Esophagus muscularis mucosa (tissue), 4 donors: ENCODE measurements at regions not wholly inside any gene's neighbourhood (a gene's known extent, or its start where the extent isn't known, plus 50 kb on each side); places are given as distances from the start of the nearest gene placed in this dataset.

Experiments used
- DNase-seq: peaks from one replicate; pipeline ENCODE4 v3.0.0-alpha.2; 2017; ENCODE audit errors: extremely low spot score
- H3K27ac ChIP-seq, 4 donors: fragments of 200-600 bp; sonication (generic); replicated peaks in 1 of 4; 1 replicate in 3 of 4; 2 replicates in 1 of 4; pipeline ENCODE4 v1.5.1; 2016 to 2019; ENCODE audit warnings: mild to moderate bottlenecking in 1 of 4
- H3K27me3 ChIP-seq, 4 donors: fragments of 200-600 bp; sonication (generic); one replicate each; pipeline versions ENCODE4 v1.5.1 to v1.6.0; 2016 to 2019
- H3K36me3 ChIP-seq, 4 donors: fragments of 200-600 bp; sonication (generic); one replicate each; pipeline ENCODE4 v1.5.1; 2016 to 2019
- H3K4me1 ChIP-seq, 4 donors: fragments of 200-600 bp; sonication (generic); one replicate each; pipeline ENCODE4 v1.5.1; 2016 to 2019
- H3K4me3 ChIP-seq, 4 donors: fragments of 200-600 bp; sonication (generic); 1 replicate in 2 of 4; 2 replicates in 2 of 4; pipeline ENCODE4 v1.5.1; 2016 to 2019; ENCODE audit warnings: mild to moderate bottlenecking in 4 of 4, moderate library complexity in 1 of 4
- H3K9me3 ChIP-seq, 4 donors: fragments of 200-600 bp; sonication (generic); 1 replicate in 3 of 4; 2 replicates in 1 of 4; pipeline ENCODE4 v1.5.1; 2016 to 2019
- EP300 ChIP-seq: sonication (generic); formaldehyde crosslinking; IDR thresholded peaks from one replicate; pipeline ENCODE4 v1.6.1; 2017; ENCODE audit warnings: antibody characterized with exemption
- POLR2A ChIP-seq: fragments of 450-650 bp; IDR thresholded peaks from one replicate; pipeline ENCODE4 v1.6.1; 2017; ENCODE audit warnings: antibody characterized with exemption, moderate library complexity, mild to moderate bottlenecking, low read depth
- POLR2AphosphoS5 ChIP-seq, 2 donors: sonication (generic); formaldehyde crosslinking; IDR thresholded peaks; one replicate each; pipeline ENCODE4 v1.6.1; 2017; ENCODE audit warnings: antibody characterized with exemption in 2 of 2
- WGBS: methylation state at CpG from one replicate; pipeline ENCODE4 v1.1.5; 2018; 5-methylcytosine and 5-hydroxymethylcytosine counted together
- intact Hi-C: fragments of 100-400 bp; cut with DNase I; formaldehyde crosslinking; loops from one replicate; pipeline ENCODE4 v1.15.1; 2023
- TF ChIP-seq, protein P1 (sequence below), 3 experiments: fragments of 200-600 bp in 2 of 3; fragments of 450-650 bp in 1 of 3; sonication (generic) in 2 of 3; IDR thresholded peaks; one replicate each; pipeline ENCODE4 v1.5.1; 2017 to 2019; ENCODE audit warnings: antibody characterized with exemption in 3 of 3, mild to moderate bottlenecking in 2 of 3, moderate library complexity in 1 of 3

GRCh38 chr13:72180253-72180952, 313.4 kb upstream of the DACH1 start:
- TF ChIP-seq POLR2A (no peak), EP300 (no peak), POLR2AphosphoS5 (IDR thresholded peaks at IDR 0.05) (no peak)
- TF ChIP-seq, protein P1, sequence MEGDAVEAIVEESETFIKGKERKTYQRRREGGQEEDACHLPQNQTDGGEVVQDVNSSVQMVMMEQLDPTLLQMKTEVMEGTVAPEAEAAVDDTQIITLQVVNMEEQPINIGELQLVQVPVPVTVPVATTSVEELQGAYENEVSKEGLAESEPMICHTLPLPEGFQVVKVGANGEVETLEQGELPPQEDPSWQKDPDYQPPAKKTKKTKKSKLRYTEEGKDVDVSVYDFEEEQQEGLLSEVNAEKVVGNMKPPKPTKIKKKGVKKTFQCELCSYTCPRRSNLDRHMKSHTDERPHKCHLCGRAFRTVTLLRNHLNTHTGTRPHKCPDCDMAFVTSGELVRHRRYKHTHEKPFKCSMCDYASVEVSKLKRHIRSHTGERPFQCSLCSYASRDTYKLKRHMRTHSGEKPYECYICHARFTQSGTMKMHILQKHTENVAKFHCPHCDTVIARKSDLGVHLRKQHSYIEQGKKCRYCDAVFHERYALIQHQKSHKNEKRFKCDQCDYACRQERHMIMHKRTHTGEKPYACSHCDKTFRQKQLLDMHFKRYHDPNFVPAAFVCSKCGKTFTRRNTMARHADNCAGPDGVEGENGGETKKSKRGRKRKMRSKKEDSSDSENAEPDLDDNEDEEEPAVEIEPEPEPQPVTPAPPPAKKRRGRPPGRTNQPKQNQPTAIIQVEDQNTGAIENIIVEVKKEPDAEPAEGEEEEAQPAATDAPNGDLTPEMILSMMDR (IDR thresholded peaks at IDR 0.05), result no peak
- intact Hi-C loops, result no loop called here
- 86% methylated on average over 7 of the region's 7 CpGs for WGBS
- Histone ChIP-seq H3K36me3 (no peaks in the 10 kb centered on the region), H3K4me1 (no peaks in the 10 kb centered on the region), H3K27me3 (no peaks in the 10 kb centered on the region), H3K27ac (no peak overlapping the region), H3K9me3 (no peaks in the 10 kb centered on the region), H3K4me3 (no peak overlapping the region)
- no peak for DNase-seq

- 89% methylated on average over 2 of the region's 2 CpGs for WGBS
- TF ChIP-seq POLR2A, result no peak
- no peak for TF ChIP-seq EP300
- TF ChIP-seq, protein P1 (IDR thresholded peaks at IDR 0.05), result no peak
- TF ChIP-seq POLR2AphosphoS5 (IDR thresholded peaks at IDR 0.05), result no peak
- Histone ChIP-seq H3K4me1 (no peaks in the 10 kb centered on the region), H3K9me3 (no peaks in the 10 kb centered on the region), H3K27ac (no peak overlapping the region), H3K36me3 (no peaks in the 10 kb centered on the region), H3K4me3 (no peak overlapping the region), H3K27me3 (no peaks in the 10 kb centered on the region)
- intact Hi-C loops, result no loop called here
- no peak for DNase-seq
These were observed 307.5 kb upstream of the DACH1 start for GRCh38 chr13:72174549-72174948.

GRCh38 chr13:72170571-72170970, 303.6 kb upstream of the DACH1 start:
- no peaks in the 10 kb centered on the region for H3K4me1 ChIP-seq
- WGBS, result 94% methylated on average over 11 of the region's 11 CpGs

GRCh38 chr13:72168126-72168855, 301.3 kb upstream of the DACH1 start:
- 81% methylated on average over 8 of the region's 8 CpGs for WGBS

More at GRCh38 chr13:72170571-72170970, 303.6 kb upstream of the DACH1 start:
- no peak overlapping the region for H3K27ac ChIP-seq
- TF ChIP-seq POLR2AphosphoS5 (IDR thresholded peaks at IDR 0.05), result no peak
- TF ChIP-seq, protein P1 (IDR thresholded peaks at IDR 0.05), result no peak
- no peak for TF ChIP-seq EP300
- no peak for TF ChIP-seq POLR2A
- no peaks in the 10 kb centered on the region for H3K27me3 ChIP-seq
- intact Hi-C loops, result no loop called here
- H3K36me3 ChIP-seq, result no peaks in the 10 kb centered on the region
- no peaks in the 10 kb centered on the region for H3K9me3 ChIP-seq
- no peak for DNase-seq
- no peak overlapping the region for H3K4me3 ChIP-seq

More at GRCh38 chr13:72168126-72168855, 301.3 kb upstream of the DACH1 start:
- H3K36me3 ChIP-seq, result no peaks in the 10 kb centered on the region
- H3K27me3 ChIP-seq, result no peaks in the 10 kb centered on the region
- no peaks in the 10 kb centered on the region for H3K4me1 ChIP-seq
- H3K27ac ChIP-seq, result no peak overlapping the region
- DNase-seq, result no peak
- no peak overlapping the region for H3K4me3 ChIP-seq
- TF ChIP-seq, protein P1 (IDR thresholded peaks at IDR 0.05), result no peak
- TF ChIP-seq POLR2A, result no peak
- TF ChIP-seq EP300, result no peak
- TF ChIP-seq POLR2AphosphoS5 (IDR thresholded peaks at IDR 0.05), result no peak
- H3K9me3 ChIP-seq, result no peaks in the 10 kb centered on the region
- intact Hi-C loops, result no loop called here
